Osteocyte (in vitro differentiated cells): ENCODE measurements at regions not wholly inside any gene's neighbourhood (a gene's known extent, or its start where the extent isn't known, plus 50 kb on each side); places are given as distances from the start of the nearest gene placed in this dataset.
A peak's percentile ranks its signal among the peaks of the same experiment; 100 is the strongest.

Experiments
- DNase-seq: peaks from one replicate; pipeline ENCODE4 v3.0.0; 2021; ENCODE audit warnings: mixed read lengths; ENCODE audit not compliant: unreplicated experiment; ENCODE audit errors: extremely low spot score
- H3K27ac Mint-ChIP-seq: one replicate; pipeline ENCODE4 v1.8.0; 2021; ENCODE audit warnings: mild to moderate bottlenecking, mixed read lengths; ENCODE audit not compliant: unreplicated experiment
- H3K27me3 Mint-ChIP-seq: one replicate; pipeline ENCODE4 v1.8.0; 2021; ENCODE audit warnings: mixed read lengths; ENCODE audit not compliant: unreplicated experiment
- H3K36me3 Mint-ChIP-seq: one replicate; pipeline ENCODE4 v1.8.0; 2021; ENCODE audit warnings: mixed read lengths; ENCODE audit not compliant: unreplicated experiment
- H3K4me1 Mint-ChIP-seq: one replicate; pipeline ENCODE4 v1.8.0; 2021; ENCODE audit warnings: mixed read lengths; ENCODE audit not compliant: unreplicated experiment
- H3K4me3 Mint-ChIP-seq: one replicate; pipeline ENCODE4 v1.8.0; 2021; ENCODE audit warnings: mild to moderate bottlenecking, moderate library complexity, mixed read lengths; ENCODE audit not compliant: unreplicated experiment
- H3K9me3 Mint-ChIP-seq: one replicate; pipeline ENCODE4 v1.8.0; 2021; ENCODE audit warnings: mixed read lengths; ENCODE audit not compliant: unreplicated experiment
- CTCF ChIP-seq: fragments of 200-600 bp; sonication (generic); IDR thresholded peaks from 2 replicates; pipeline ENCODE4 v1.5.0; 2021; ENCODE audit warnings: antibody characterized with exemption, mild to moderate bottlenecking, moderate library complexity

- TF ChIP-seq CTCF, result no peak
- Mint-ChIP-seq H3K4me1 (no peaks in the 10 kb centered on the region), H3K9me3 (no peaks in the 10 kb centered on the region), H3K36me3 (no peaks in the 10 kb centered on the region), H3K4me3 (no peak overlapping the region), H3K27me3 (peaks cover 11% of the 10 kb centered on the region), H3K27ac (no peak overlapping the region)
- no peak for DNase-seq
Observed at GRCh38 chr5:76021936-76022584, 61.1 kb upstream of the SV2C start.

- Mint-ChIP-seq H3K9me3 (no peaks in the 10 kb centered on the region), H3K4me1 (no peaks in the 10 kb centered on the region), H3K27me3 (peaks cover 3% of the 10 kb centered on the region), H3K36me3 (no peaks in the 10 kb centered on the region), H3K27ac (no peak overlapping the region), H3K4me3 (no peak overlapping the region)
- no peak for DNase-seq
- peak; percentile 13 for TF ChIP-seq CTCF
Observed at GRCh38 chr5:76016258-76016657, 66.9 kb upstream of the SV2C start.

GRCh38 chr5:76014005-76014404 lies 69.2 kb upstream of the SV2C start:
- Mint-ChIP-seq H3K4me1 (no peaks in the 10 kb centered on the region), H3K36me3 (no peaks in the 10 kb centered on the region), H3K9me3 (no peaks in the 10 kb centered on the region), H3K4me3 (no peak overlapping the region), H3K27ac (no peak overlapping the region), H3K27me3 (peaks cover 2% of the 10 kb centered on the region)
- no peak for DNase-seq
- TF ChIP-seq CTCF, result no peak

- no peak overlapping the region for H3K27ac Mint-ChIP-seq
- no peak overlapping the region for H3K4me3 Mint-ChIP-seq
- H3K4me1 Mint-ChIP-seq, result no peaks in the 10 kb centered on the region
- no peaks in the 10 kb centered on the region for H3K9me3 Mint-ChIP-seq
- no peak for TF ChIP-seq CTCF
- no peaks in the 10 kb centered on the region for H3K27me3 Mint-ChIP-seq
- no peaks in the 10 kb centered on the region for H3K36me3 Mint-ChIP-seq
- no peak for DNase-seq
Observed at GRCh38 chr5:76007904-76008303, 75.3 kb upstream of the SV2C start.

DNA sequence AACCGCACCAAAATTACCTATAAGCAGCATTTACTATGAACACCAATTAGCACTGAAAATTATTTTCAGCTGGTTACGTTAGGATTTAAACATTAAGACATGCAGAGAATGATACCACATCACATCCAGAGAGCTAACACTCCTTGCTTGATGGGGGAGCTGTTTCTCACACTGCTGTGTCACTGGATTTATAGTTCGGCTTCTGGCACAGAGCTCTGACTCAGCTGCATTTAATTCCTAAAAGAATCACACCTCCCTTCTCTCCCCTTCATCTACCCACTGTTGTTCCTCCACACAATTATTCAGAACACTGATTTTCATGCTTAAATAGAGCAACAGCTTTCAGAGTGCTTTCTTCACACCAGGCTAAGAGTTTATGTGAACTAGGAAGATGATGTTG lies 82.6 kb upstream of the SV2C start:
- Mint-ChIP-seq H3K4me3 (no peak overlapping the region), H3K36me3 (no peaks in the 10 kb centered on the region), H3K27me3 (no peaks in the 10 kb centered on the region), H3K4me1 (no peaks in the 10 kb centered on the region), H3K9me3 (peaks cover 9% of the 10 kb centered on the region), H3K27ac (no peak overlapping the region)
- no peak for DNase-seq
- TF ChIP-seq CTCF, result no peak
